Ammon's horn (tissue), 1 donor: ENCODE measurements at regions not wholly inside any gene's neighbourhood (a gene's known extent, or its start where the extent isn't known, plus 50 kb on each side); places are given as distances from the start of the nearest gene placed in this dataset.
A peak's percentile ranks its signal among the peaks of the same experiment; 100 is the strongest.

ENCODE experiments used
- DNase-seq: peaks from one replicate; pipeline ENCODE4 v3.0.0-alpha.2; 2016; ENCODE audit warnings: low spot score

- DNase-seq = no peak
These were observed 250.0 kb upstream of the CDH4 start for GRCh38 chr20:61002090-61002489.

DNA sequence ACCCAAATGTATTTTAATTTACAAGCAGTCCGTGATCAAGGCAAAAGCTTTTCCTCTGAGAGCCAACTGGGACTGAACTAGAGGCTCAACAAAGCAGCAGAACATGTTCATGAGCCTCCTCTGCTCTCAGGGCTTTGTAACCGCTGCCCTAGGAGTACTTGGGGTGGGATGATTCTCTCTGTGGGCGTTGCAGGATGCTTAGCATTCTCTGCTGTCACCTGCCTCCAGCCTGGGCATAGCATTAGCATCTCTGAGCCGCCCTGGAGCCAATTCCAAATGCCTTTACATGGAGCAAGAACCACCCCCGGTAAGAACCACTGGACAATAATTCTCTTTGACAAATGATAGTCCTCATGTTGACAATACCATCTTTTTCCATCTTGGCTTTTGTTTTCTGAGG, 237.6 kb upstream of the CDH4 start:
- DNase-seq = no peak

GRCh38 chr20:61015602-61016001, 236.5 kb upstream of the CDH4 start:
- DNase-seq = no peak

- no peak for DNase-seq
These were observed 232.7 kb upstream of the CDH4 start for GRCh38 chr20:61019322-61019721.

DNA sequence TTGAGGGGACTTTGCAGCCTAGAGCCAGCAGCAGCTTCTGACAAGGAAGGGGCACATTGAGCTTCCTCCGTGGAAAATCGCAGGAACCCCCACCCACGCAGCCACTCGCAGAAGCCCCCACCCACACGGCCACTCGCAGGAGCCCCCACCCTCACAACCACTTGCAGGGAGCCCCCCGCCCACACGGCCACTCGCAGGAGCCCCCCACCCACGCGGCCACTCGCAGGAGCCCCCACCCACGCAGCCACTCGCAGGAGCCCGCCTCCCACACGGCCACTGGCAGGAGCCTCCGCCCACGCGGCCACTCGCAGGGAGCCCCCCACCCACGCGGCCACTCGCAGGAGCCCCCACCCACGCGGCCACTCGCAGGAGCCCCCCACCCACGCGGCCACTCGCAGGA, 228.4 kb upstream of the CDH4 start:
- DNase-seq = no peak

DNA sequence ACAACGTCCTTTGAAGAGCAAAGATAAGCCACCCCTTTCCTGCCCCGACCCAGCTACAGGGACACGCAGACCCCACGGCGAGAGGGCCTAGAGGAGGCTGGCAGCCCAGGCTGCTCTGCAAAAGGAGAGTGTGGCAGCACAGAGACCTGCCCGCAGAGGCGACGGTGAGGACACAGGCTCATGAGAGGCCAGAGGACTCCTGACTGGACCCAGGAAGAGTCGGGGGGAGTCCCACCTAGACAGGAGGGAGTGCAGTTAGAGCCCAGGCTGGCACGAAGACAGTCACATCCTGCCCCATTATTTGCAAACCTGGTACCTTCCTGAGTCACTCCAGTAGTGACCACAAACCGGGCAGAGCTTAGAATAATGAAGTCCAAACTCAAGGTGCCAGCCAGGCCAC, 227.7 kb upstream of the CDH4 start:
- no peak for DNase-seq

DNA sequence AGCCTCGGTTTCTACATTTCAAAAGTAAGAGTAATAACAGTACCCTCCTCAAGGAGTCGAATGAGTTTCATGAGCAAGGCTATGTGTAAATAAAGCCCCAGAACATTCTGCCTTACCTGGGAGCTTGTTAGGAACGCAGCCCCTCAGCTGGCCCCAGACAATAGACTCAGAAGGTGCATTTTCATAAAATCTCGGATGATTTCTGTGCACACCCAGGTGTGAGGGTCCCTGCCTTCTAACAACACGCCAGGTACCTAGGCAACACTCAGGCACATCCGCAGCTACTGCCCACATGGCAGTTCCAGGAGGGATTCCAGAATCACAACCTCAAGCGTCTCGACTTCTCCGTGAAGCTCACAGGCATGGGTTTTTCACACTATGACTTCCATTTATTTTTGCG, 226.5 kb upstream of the CDH4 start:
- no peak for DNase-seq

DNA sequence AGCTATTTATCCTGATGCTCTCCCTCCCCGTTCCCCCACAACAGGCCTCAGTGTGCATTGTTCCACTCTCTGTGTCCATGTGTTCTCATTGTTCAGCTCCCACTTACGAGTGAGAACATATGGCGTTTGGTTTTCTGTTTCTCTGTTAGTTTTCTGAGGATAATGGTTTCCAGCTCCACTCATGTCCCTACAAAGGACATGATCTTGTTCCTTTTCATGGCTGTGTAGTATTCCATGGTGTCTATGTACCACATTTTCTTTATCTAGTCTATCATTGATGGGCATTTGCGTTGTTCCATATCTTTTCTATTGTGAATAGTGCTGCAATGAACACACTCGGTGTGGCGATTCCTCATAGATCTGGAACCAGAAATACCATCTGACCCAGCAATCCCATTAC, 225.9 kb upstream of the CDH4 start:
- peak; percentile 9 for DNase-seq

GRCh38 chr20:61026731-61027130, 225.3 kb upstream of the CDH4 start:
- DNase-seq = no peak

DNA sequence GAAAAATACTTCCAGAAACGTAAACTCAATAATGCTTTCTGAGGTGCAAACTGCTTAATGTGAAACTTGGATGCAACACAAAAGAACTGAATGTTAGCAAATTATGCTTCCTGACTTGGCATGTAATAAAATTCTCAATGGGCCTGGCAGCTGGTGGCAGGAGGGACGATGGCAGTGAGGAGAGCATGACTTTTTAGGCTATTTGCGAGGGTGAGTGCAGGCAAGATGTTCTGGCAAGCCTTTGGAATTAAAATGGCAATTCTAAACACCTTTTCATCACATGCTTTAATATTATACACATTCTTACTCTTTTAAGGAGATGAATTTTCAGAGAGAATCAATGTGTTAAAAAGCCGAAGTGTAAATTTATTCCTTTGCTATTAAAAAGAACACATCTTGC, 224.8 kb upstream of the CDH4 start:
- DNase-seq = peak; percentile 15

DNA sequence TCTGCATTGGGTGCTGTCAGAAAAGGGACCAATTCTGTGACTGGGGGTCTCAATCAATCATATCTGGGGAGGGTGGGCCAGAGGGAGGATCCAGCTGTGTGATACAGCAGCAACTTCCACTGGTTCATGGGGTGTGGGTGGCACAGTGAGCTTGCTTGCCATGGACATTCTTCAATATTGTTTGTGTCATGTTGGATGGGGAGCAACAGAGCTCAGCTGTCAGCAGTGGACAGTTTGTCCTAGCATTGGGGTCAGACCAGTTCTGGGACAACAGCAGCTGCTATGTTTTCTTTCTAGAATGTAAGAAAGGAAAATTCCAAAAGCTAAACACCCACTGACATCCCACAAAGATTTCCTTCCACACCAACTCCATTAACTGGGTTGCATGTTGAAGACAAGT, 221.9 kb upstream of the CDH4 start:
- DNase-seq = no peak

- no peak for DNase-seq
These were observed 220.8 kb upstream of the CDH4 start for GRCh38 chr20:61031101-61031830.

- no peak for DNase-seq
These were observed 214.6 kb upstream of the CDH4 start for GRCh38 chr20:61037498-61037897.

- no peak for DNase-seq
These were observed 210.6 kb upstream of the CDH4 start for GRCh38 chr20:61041481-61041880.

DNA sequence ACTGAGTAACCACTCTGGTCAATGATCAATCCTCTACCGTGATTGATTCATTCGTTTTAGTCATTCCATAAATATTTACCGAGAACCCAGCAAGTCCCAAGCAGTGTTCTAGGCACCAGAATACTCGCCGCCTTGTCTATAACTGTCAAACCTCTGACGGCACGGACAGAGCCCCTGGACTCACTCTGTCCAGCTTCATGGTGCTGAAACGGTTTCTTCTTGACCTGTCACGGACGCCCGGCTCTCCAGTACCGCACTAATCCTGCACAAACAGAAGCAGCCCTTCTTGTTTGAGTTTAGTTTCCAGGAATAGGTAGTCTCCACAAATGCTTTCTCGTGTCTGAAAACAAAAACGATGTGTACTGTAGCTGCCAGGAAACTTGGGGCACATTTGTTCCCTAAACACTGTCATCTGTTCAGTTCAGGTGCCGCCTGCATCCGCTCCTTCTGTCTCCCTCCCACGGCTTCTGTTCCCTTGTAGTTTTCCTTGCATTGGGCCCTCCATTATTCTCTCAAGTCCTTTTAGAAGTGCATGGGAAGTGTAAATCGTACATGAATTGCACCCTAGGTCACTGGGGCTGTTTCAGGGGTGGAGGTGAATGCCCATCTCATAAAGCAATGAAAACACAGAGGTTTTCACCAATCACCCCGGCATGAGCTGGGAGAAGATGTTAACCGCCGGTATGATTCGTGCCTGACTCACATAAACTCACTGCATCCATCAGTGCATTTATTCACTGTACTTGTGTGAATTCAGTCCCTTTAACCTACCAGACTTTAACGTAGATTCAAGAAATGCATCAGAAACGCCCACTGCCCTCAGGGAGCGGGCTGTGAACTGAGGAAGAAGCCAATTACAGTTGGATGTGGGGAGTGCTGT, 209.3 kb upstream of the CDH4 start:
- peak; percentile 44 for DNase-seq

- no peak for DNase-seq
These were observed 208.4 kb upstream of the CDH4 start for GRCh38 chr20:61043681-61044080.

GRCh38 chr20:61044499-61044898, 207.6 kb upstream of the CDH4 start:
- DNase-seq = no peak

GRCh38 chr20:61045091-61045490, 207.0 kb upstream of the CDH4 start:
- DNase-seq = no peak

DNA sequence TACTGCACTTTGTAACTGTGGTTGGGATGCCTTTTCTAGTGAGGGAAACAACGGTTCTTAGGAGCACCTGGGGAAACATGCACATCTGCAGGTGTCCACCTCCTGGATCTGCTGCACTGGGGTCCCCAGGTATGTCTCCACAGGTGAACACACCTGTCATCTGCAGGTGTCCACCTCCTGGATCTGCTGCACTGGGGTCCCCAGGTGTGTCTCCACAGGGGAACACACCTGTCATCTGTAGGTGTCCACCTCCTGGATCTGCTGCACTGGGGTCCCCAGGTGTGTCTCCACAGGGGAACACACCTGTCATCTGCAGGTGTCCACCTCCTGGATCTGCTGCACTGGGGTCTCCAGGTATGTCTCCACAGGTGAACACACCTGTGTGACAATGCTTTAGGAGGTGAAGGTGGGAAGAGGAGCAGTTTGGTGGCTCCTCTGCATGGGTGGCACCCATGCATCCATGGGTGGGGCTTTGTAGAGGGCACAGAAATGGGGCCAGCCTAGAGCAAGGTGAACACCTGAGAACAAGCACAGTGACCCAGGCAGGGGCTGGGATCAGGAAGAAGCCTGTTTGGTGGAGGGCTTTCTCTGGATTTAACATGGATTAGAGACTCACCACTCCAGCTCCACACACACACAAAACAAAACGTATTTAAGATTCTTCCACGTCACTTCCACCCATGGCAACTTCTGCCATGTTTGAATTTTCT, 206.0 kb upstream of the CDH4 start:
- no peak for DNase-seq

DNA sequence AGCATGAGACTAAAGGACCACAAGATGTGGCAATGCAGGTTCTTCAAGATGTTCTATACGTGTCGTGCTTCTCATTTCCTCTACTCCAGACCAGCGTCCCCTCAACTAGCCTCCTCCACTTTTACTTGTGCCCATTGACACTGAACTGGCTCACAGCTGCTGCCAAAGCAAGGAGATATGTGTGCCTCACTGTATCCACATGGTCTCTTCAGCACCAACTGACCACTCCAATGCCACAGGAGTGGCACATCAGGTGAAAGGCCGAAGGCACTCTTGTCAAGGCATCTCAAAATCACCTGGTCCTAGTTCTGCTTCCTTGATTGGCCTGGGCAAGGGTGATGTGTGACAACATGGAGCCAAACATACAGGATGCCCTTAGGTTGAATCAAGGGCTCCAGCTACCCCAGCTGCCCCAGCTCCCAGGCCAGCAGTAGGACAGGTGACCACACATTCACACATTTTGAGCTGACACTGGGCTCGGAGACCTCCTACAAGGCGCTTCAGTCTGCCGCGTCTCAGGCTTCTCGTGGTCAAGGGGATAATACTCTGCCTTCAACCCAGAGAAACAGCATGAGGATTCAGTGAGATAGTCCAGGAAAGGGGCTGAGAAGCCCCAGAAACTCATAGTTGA, 205.2 kb upstream of the CDH4 start:
- no peak for DNase-seq

DNA sequence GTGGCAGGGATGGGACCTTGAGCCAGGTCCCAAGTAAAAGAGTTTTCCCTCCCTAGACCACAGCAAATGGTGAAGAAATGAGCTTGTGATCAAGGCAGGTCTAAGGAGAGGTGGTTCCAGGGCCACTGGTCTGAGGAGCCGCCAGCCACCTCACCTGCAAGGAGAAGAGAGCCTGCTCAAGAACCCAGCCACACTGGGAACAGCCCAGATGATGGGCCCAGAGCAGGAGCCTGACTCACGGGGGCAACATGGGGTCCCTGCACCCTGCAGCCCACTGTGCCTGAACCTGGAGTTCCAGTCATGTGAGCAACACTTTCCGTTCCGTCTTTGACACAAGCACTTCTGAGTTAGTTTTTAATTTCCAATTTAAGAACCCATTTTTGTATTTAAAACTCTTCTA, 204.5 kb upstream of the CDH4 start:
- no peak for DNase-seq

DNA sequence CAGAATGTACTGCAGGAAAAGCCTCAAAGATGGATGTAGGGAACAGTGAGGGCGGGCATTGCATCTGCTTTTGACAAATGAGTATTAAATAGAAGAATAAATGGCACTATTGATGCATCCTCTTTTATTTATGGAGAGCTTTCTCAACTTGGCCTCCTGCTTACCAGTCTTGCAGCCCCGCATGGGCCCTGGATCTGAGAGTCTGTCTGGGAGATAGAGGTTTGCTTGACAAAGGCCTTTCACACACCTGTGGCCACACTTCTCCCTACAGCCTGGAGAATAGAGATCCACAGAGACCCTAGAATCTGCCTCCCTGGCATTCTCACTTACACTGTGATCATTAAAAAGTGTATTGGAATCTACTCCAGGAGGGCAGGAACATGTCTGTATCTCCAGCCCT, 203.8 kb upstream of the CDH4 start:
- no peak for DNase-seq
